NCI-H128 (cell line): ENCODE measurements at regions not wholly inside any gene's neighbourhood (a gene's known extent, or its start where the extent isn't known, plus 50 kb on each side); places are given as distances from the start of the nearest gene placed in this dataset.
"Not testable (repeated sequence)": the region's sequence is repeated elsewhere in the genome, so short reads cannot be mapped to it uniquely, and the experiment has no call there.

Experiments
- DNase-seq: peaks from one replicate; lab custom pipeline; 2025; ENCODE audit not compliant: unreplicated experiment; lab: John Stamatoyannopoulos, UW

DNA sequence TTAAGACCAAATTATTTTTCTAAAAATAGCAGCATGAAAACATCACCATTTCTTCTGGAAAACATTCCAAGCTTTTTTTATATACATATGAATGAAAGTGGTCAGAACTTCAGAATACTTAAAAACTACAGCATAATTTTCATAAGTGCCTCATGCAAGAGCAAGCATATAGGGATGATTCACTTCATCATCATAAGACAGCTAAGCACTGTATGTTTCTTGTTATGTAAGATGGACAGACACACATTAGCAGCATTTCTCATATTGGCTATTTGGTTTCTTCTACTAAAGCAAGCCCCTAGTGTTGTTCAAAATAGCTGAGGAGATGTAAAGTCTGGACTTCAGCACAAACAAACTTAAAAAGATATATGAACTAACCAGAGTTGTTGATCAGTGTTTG is 213.1 kb upstream of the NOCT start:
- DNase-seq, result no peak

DNA sequence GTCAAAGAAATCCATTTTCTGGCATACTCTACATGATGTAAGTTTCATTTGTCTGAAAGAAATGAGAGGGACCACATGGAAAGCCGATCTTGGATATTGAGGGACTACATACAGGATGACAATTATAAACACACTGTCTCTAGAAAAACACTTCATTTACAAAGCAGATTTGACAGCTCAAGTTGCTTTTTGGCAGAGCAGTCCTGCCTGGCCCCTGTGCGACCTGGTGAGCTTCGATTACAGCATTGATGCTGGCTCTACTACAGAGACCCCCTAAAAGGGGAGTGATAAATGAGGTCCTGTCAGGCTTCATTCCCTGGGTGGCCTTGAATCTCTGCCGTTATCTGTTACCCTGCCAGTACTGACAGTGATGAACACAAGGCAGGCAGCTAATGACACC is 215.2 kb upstream of the NOCT start:
- no peak for DNase-seq

DNA sequence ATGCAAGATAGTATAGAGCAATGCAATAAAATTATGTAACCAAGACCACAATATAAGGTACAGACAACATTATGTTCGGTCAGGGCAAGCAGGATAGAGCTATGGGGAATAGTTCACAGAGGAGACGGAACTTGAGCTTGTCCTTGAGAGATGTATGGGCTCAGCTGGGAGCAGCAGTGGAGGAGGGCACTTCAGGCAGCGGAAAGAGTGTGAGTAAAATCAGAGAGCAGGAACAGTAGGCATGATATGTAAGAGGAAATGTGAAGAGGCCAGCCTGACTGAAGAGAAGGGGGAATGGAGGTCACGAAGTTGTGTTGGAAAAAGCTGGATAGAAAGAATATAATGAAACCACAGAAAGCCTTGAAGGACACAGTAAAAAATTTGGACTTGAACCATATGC is 217.2 kb upstream of the NOCT start:
- DNase-seq, result no peak

DNA sequence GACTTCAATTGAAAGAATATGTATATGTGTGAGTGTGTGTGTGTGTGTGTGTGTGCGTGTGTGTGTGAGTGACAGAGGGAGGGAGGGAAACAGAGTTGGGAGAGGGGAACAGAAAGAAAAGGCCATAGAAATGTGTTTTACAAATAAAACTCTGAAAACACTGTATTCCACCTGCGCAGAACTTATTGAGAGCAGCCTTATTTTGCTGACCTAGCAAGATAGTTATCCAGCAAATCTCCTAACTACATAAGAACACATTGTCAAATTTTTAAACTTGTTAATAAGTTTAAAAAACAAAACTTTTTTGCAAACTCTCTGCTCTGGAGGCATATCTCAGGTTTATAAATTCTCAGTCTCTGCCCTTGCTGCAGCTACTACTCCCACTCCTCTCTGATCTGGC is 217.9 kb upstream of the NOCT start:
- no peak for DNase-seq

DNA sequence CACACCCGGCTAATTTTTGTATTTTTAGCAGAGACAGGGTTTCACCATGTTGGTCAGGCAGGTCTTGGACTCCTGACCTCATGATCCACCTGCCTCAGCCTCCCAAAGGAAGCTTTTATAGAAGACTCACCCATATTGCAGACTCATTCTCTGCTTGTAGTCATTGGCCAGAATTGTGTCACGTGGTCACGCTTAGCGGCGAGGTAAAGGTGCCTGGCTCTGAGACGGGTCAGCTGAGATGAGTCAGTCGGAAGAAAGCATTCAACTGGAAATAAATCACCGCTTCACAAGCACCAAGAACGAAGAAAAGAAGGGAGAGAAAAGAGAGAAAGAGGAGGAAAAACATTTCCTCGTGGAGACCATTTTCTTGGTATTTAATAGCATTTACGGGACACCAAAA is 218.8 kb upstream of the NOCT start:
- no peak for DNase-seq

DNA sequence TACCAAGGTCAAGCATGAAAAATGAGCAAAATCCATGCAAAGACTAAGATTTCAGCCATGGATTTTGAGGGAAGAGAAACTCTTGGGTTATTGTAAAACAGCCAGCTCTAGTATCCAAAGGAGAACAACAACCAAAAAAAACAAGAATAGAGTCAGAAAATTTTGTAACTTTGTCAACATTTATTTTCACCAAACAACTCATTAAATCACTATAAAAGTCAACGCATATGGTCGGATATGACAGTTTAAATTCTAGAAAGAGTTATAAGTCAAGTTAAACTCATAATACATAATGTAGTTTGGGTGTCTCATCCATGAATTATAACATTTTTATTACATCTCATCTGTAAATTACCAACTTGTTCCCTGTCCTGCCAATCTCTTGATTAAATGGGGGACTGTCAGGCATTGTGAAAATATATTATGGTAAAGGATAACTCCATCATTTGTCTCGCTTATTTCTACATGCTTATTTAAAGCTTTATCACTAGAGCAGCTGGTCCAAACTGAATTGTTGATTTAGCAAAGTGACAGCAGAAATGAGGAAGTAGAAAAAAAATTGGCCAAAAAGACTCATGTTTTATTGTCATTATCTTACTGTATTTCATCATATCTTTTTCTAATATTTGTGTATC is 224.8 kb upstream of the NOCT start:
- DNase-seq, result no peak

DNA sequence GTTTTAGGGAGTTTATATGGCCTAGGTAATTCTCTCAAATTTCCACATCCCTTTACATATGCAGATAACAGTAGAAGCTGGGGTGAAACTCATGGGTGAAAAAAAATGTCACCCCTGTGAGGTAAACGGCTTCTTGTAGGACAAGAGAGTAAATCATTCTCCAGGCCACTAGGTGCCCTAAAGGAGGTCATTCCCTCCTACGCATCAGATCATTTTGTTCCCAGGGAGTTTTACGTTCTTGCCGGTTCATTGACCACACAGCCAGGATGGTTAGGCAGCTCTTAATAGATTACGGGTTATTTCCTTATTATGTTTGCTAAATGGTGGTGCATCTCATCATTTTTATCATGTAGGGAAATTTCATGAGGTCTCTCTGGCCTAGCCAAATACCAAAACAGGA is 225.8 kb upstream of the NOCT start:
- DNase-seq, result no peak

DNA sequence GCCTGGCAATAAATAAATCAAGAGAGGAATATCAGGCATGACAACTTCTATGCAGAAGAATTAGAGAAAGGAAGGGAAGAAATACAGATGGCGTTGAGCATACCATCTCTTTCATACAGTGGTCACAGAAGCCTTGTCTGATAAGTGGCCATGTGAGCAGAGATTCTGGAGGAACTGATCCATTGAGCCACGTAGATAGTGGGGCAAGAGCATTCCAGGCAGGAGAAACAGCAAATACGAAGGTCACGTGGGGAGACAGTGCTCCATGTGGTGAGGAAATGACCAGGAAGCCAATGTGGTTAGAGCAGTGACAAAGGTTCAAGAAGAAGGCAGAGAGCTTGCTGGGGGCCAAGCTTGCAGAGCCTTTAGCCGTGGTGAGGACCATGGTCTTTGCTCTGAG is 226.7 kb upstream of the NOCT start:
- no peak for DNase-seq

DNA sequence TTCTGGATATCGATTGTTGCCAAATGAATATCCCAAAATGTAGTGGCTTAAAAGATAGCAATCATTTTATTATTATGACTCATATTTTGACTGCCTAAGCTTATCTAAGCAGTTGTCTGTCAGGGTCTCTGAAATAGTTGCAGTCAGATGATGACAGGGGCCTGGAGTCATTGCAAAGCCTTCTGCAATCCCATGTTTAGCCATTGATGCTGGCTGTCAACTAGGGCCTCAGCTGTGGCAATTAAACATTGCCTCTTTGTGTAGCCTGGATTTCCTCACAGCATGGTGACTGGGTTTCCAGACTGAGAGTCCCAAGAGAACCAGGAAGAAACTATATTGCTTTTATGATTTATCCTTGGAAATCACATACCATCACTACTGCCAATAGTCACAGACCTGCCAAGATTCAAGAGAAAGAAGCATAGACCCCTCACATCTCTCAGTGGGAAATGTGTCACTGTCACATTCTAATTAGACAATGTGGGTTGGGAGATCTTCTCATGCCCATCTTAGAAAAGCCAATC is 227.3 kb upstream of the NOCT start:
- DNase-seq, result no peak

DNA sequence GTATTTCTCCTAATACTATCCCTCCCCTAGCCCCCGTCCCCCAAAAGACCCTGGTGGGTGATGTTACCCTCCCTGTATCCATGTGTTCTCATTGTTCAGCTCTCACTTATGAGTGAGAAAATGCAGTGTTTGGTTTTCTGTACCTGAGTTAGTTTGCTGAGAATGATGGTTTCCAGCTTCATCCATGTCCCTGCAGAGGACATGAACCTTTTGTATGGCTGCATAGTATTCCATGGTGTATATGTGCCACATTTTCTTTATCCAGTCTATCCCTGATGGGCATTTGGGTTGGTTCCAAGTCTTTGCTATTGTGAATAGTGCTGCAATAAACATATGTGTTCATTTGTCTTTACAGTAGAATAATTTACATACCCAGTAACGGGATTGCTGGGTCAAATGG is 235.8 kb upstream of the NOCT start:
- not testable (repeated sequence) for DNase-seq

DNA sequence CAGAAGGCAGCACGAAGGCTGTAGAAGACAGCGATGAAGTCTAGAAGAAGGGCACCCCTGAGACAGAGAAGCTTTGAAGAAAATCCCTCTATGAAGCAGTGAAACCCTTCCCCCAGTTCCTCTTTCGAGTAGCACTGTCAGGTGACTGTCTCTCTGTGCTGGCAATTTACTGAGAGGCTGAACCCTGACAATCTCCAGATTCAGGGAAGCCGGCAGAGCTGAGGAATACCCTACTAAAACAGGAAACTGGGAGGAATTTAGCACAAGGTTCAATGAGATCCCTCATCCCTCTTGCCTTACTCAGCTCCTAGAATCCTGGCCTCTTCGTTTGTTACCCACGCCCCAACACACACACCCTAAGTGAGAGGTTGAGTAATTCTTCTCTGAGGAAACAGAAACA is 239.7 kb upstream of the NOCT start:
- no peak for DNase-seq

DNA sequence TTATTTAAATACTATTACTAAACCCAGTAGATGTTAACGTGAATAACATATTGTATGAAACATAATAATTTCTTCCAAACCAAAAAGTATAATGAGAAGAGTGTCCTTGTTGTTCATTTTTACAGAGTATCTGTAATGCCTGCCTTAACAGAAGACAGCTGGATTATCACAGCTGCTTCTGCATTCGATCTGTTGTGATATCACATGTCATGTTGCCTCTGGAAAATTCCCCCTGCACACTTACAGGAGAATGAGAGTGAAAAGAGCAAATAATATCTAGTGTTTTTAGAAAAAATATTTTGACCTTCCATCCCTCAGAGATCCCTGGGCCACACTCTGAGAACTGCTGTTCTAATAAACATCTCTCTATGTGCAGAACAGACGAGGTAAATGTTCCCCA is 240.1 kb upstream of the NOCT start:
- DNase-seq, result no peak

DNA sequence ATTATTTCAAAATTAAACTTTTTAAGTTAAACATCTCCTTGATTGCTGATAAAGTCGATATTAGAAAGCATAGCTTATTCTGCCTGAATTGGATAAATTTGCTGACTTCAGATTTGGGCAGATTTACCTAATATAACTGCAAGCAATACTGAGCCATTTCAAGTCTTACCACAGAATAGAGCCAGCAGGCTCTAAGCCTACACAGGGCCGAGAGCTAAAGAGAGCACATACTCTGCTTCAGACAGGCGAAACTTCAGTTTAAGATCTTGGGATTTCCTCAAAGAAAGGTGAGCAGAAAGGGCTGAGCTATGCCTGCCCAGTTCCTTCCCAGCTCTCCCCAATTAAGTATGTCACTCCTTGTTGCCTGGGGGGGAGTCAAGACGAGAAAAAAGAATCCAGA is 240.6 kb upstream of the NOCT start:
- DNase-seq, result no peak

DNA sequence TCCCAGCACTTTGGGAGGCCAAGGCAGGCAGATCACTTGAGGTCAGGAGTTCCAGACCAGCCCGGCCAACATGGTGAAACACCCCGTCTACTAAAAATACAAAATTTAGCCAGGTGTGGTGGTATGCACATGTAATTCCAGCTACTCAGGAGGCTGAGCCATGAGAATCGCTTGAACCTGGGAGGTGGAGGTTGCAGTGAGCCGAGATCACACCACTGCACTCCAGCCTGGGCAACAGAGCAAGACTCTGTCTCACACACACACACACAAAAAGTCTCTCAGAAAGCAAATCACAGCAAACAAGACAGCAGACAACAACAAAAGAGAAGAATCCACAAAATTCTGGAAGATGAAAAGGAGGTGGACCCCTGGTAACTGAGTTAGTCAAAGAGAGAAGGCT is 241.5 kb upstream of the NOCT start:
- DNase-seq, result not testable (repeated sequence)

DNA sequence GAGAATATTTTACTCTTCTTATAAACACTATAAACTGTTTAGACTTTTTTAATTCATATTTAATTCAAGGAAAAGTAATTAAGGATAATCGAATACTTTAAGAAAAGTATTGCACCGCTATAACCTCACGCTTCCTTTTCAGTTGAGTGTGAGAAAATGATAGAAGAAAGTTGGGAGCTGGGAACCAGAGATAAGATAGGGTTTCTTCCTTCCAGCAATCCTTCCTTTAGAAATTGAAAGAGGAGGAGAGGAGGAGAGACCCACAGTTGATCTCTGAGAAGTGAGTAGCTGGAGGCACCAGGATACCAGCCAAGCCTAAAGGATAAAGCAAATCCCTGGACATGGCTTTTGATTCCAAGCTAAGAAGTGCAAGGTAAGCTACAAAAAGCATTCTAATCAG is 242.3 kb upstream of the NOCT start:
- no peak for DNase-seq

DNA sequence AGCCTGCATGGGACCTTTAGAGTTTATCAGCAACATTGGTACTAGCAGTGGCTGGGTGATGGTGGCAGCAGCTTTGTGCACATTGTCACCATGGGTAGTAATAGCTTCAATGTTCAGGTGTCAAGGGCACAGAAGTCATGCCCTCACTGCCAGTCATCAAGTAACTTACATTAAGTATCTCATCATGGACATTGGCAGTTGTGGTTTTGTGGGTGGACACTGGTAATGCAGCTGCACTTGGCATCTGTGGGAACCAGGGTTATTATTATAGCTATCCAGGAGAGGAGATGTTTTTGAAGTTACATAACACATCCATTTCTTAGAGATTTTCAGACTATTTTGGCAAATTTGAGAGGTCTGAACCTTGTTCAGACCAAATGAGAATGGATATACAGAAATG is 243.2 kb upstream of the NOCT start:
- no peak for DNase-seq

DNA sequence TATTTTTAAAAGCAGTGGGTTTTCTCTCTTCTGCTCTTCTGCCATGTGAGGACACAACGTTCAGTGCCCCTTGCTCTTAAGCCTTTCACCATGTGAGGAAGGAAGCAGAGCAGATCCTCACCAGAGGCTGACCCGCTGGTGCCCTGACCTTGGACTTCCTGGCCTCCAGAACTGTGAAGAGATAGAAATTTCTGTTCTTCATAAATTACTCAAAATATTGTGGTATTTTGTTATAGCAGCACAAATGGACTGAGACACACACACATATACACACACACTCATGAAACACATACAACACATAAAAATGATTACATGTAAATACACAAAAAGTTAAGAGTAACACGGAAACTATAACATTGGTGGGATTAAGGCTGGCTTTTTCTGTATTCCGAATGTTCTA is 244.8 kb upstream of the NOCT start:
- DNase-seq, result no peak

DNA sequence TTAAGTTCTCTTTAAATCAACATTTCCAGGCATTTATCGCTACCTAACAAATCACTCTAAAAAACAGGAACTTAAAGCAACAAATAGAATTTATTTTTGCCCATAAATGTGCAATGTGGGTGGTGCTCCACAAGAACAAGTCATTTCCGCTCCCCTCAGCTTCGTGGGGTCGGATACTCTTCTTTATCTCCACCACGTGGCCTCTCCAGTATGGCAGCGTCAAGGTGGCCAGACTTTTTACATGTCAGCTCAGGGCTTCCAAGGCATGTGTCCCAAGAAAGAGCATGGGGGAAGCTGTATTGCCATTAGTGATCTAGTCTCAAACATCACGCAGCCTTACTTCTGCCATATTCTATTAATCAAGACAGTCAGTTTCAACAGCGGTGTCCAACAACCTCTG is 249.2 kb upstream of the NOCT start:
- DNase-seq, result no peak

DNA sequence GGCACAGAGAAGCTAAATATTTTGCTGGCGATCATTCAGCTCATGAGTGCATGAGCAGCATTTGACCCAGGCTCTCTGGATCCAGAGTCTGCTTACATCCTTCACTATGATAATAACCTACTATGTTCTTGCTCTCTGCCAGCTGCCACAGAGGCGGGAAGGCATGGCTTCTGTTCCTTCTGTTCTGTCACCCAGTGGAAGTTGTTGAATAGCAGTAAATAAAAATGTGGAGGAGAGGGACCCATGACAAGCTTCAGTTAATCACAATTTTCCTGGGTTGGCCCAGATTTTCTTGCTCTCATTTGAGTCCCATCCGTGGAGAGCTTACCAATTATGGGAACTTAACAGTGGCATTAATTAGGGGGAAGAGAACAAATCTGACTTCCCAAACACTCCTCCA is 250.1 kb upstream of the NOCT start:
- no peak for DNase-seq

DNA sequence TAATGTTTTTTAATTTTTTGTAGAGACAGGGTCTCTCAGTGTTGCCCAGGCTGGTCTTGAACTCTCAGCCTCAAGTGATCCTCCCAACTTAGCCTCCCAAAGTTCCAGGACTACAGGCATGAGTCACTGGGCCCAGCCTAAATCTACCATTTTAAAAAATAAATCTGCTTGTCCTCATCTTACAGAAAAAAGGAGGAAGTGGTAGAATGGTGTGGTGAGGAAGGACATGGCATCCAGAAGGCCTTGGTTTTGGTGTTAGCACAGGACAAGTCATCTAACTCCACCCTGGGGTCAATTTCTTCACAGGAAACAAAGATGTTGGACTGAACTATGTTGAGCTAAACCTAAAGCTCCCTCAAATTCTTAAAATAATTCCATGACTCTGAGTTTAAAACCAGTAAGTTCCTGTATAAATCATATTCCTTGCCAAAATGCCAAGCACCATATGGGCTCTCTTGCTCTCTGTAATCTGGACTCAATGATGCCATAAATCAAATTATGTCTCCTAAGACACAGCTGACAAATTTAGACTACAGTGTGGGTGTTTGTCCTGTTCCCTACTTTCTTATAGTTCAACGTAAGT is 253.9 kb upstream of the NOCT start:
- DNase-seq, result no peak

DNA sequence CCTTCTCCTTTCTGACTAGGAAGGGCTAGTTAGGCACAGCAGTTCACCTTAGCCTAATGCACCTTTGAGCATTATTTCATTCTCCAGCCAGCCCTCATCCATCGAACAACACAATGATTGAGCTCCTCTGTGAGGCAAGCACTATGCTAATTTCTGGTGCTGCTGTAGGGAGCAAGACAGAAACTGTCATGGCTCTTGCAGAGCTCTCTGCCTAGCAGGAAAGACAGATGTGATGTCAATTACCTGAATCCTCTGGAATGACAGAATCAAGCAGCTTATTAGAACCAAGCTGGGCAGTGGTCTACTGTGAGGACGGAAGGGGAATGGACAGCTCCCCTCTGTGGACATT is 256.1 kb upstream of the NOCT start:
- no peak for DNase-seq

DNA sequence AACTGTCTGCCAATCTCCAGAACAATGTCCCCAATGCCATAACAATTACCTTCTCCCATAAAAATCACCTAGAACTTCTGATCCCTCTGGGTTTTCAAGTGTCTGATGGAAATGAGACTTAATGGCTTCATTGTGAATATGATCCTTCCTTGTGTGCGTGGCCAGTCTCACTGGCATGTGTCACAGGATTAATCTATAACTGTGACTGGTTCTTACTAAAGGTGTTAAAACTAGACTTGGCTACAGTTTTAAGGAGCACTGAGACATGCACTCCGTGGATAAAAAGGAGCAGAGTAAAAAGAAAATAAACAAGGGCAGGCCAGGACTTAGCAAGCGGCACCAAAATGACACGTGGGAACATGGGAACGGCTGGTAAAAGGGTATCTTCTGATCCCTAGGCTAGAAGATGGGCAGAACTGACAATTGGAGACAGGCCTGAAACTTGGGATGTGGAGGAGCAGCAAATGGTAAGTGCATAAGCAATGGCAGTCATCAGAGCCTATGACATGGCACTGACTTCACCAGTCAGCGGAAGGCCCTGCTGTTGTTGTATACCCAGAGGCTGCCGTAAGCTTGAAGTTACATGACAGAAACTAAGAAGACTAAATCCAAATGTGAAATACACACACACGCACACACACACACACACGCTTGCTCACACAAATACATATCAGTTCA is 256.6 kb upstream of the NOCT start:
- no peak for DNase-seq

DNA sequence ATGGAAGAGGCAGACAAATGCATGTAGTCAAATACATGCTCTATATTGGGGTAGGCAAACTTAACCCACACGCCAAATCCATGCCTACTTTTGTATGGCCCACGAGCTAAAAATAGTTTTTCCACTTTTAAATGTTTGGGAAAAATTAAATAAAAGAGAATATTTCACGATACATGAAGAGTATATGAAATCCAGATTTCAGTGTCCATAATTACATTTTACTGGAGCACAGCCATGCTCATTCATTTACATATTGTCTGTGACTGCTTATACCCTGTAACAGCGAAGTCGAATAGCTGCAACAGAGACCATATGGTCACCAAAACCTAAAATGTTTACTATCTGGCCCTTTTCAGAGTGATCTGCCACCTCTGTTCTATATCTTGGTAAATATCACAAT is 257.4 kb upstream of the NOCT start:
- DNase-seq, result no peak
